Smooth muscle cell (in vitro differentiated cells): ENCODE measurements at regions not wholly inside any gene's neighbourhood (a gene's known extent, or its start where the extent isn't known, plus 50 kb on each side); places are given as distances from the start of the nearest gene placed in this dataset.
A peak's percentile ranks its signal among the peaks of the same experiment; 100 is the strongest.

Source experiments
- DNase-seq: peaks from one replicate; lab custom pipeline; 2025; ENCODE audit not compliant: unreplicated experiment; lab: John Stamatoyannopoulos, UW
- H2AFZ ChIP-seq: fragments of 200-600 bp; sonication (generic); 2 replicates; pipeline ENCODE4 v1.6.0; 2016; ENCODE audit warnings: antibody characterized with exemption, low read depth, mild to moderate bottlenecking
- H3F3A ChIP-seq: fragments of 200-600 bp; sonication (generic); 2 replicates; pipeline ENCODE4 v1.6.0; 2017; ENCODE audit warnings: antibody characterized with exemption, low read depth
- H3K27ac ChIP-seq: fragments of 200-600 bp; sonication (generic); 2 replicates; pipeline ENCODE4 v1.5.1; 2016; ENCODE audit warnings: low read depth, mild to moderate bottlenecking
- H3K27me3 ChIP-seq: fragments of 200-600 bp; sonication (generic); 2 replicates; pipeline ENCODE4 v1.6.1; 2016; ENCODE audit warnings: low read depth, mild to moderate bottlenecking
- H3K36me3 ChIP-seq: fragments of 200-600 bp; sonication (generic); 2 replicates; pipeline ENCODE4 v1.5.1; 2016; ENCODE audit warnings: low read depth
- H3K4me1 ChIP-seq: fragments of 200-600 bp; sonication (generic); 2 replicates; pipeline ENCODE4 v1.5.1; 2016; ENCODE audit warnings: low read depth
- H3K4me2 ChIP-seq: fragments of 200-600 bp; sonication (generic); 2 replicates; pipeline ENCODE4 v1.6.0; 2016; ENCODE audit warnings: mild to moderate bottlenecking
- H3K4me3 ChIP-seq: fragments of 200-600 bp; sonication (generic); 2 replicates; pipeline ENCODE4 v1.5.1; 2016; ENCODE audit warnings: mild to moderate bottlenecking
- H3K79me2 ChIP-seq: fragments of 200-600 bp; sonication (generic); 2 replicates; pipeline ENCODE4 v1.6.0; 2016; ENCODE audit warnings: low read depth, mild to moderate bottlenecking
- H3K9ac ChIP-seq: fragments of 200-600 bp; sonication (generic); 2 replicates; pipeline ENCODE4 v1.6.0; 2016; ENCODE audit warnings: low read depth
- H3K9me3 ChIP-seq: fragments of 200-600 bp; sonication (generic); replicated peaks from 2 replicates; pipeline ENCODE4 v1.5.1; 2016; ENCODE audit warnings: low read depth
- H4K20me1 ChIP-seq: fragments of 200-600 bp; sonication (generic); 2 replicates; pipeline ENCODE4 v1.6.0; 2016; ENCODE audit warnings: low read depth
- CTCF ChIP-seq: fragments of 200-600 bp; sonication (generic); IDR thresholded peaks from 2 replicates; pipeline ENCODE4 v1.5.1; 2017; ENCODE audit warnings: borderline replicate concordance, mild to moderate bottlenecking, antibody characterized with exemption; ENCODE audit not compliant: insufficient read depth, poor library complexity, severe bottlenecking
- WGBS: methylation state at CpG from one replicate; pipeline ENCODE4 v1.1.7; 2016; ENCODE audit warnings: low lambda C conversion rate; 5-methylcytosine and 5-hydroxymethylcytosine counted together

DNA sequence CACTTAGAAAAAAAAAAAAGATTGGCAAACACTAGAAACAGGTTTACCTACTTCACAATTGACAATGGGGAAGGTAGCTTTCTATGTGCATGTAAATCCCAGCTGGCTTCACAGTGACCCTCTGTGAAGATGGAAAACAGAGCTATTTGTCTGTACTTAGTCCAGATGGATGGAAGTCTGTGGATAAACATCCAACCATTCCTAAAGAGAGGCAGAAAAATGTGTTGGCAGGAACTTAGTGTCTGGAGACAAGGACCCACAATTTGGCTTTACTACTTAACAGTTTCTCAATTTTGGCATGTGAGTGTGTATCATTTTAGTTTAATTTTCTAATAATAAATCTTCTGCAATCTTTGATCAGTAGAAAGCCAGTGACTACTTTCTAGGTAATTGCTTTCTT, 154.4 kb downstream of the RAD51AP2 start:
- Histone ChIP-seq H3K4me1 (no peaks in the 10 kb centered on the region), H3K9me3 (peaks cover 8% of the 10 kb centered on the region), H3F3A (no peaks in the 10 kb centered on the region), H3K36me3 (no peaks in the 10 kb centered on the region), H3K9ac (no peak overlapping the region), H3K4me2 (no peak overlapping the region), H3K4me3 (no peak overlapping the region), H4K20me1 (no peaks in the 10 kb centered on the region), H3K79me2 (no peaks in the 10 kb centered on the region), H2AFZ (no peak overlapping the region), H3K27me3 (no peaks in the 10 kb centered on the region), H3K27ac (no peak overlapping the region)
- no peak for TF ChIP-seq CTCF
- DNase-seq: no peak

DNA sequence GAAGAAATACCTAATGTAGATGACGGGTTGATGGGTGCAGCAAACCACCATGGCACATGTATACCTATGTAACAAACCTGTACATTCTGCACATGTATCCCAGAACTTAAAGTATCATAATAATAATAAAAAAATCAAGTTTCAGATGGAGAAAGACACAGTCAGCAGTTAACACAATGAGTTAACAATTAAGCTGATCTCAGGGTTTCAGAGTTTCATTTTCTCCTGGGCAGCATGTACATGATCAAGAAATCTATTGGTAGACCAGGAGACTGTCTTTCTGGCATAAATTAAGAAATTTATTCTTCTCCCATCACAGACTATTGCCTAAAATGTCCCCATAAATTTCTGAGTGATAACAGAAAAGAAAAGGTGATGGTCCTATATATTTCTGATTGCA, 155.3 kb downstream of the RAD51AP2 start:
- no peaks in the 10 kb centered on the region for H3K4me1 ChIP-seq
- no peaks in the 10 kb centered on the region for H3K36me3 ChIP-seq
- H3F3A ChIP-seq: no peaks in the 10 kb centered on the region
- no peak overlapping the region for H3K9ac ChIP-seq
- H3K4me2 ChIP-seq: no peak overlapping the region
- H3K4me3 ChIP-seq: no peak overlapping the region
- no peaks in the 10 kb centered on the region for H3K79me2 ChIP-seq
- peaks cover 8% of the 10 kb centered on the region for H3K9me3 ChIP-seq
- H4K20me1 ChIP-seq: no peaks in the 10 kb centered on the region
- TF ChIP-seq CTCF: no peak
- no peak overlapping the region for H3K27ac ChIP-seq
- 73% methylated on average over 1 of the region's 1 CpG for WGBS
- no peaks in the 10 kb centered on the region for H3K27me3 ChIP-seq
- no peak overlapping the region for H2AFZ ChIP-seq
- DNase-seq: no peak

DNA sequence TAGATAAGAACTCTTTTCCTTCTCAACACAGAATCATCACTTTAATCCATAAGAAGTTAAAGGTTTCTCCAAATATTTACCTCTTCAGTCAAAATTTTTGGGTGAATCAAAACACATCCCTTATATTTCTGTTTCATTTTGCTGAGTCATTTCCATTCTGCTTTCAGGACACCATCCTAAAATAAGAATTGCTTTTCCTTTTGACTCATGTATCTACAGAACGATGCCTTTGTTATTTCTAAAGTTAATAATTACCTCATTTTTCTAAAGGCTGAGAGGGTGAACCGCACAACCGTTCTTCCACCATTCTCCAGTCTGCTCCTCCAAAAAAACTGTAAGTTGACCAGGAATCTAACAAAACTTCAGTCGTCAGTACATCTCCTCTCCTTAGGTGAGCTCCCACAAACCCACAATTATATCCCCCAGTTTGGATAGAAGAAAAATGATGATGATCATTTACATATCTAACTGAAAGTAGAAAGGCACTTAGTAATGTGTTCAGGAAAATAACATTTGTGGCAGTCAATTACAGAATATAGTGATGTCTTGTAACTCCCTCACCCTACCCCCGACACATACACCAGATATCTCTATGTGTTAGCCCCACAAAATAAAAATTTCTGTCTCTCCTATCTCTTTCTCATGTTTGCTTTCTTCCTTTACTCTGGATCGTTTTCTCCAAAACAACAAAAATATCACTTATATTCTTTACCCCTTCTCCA, 162.5 kb downstream of the RAD51AP2 start:
- WGBS: 89% methylated on average over 6 of the region's 6 CpGs

More for the DNA sequence above, 162.5 kb downstream of the RAD51AP2 start:
- peaks cover 22% of the 10 kb centered on the region for H3K4me1 ChIP-seq
- H3K4me3 ChIP-seq: no peak overlapping the region
- no peak for DNase-seq
- H3K9me3 ChIP-seq: peaks cover under 1% of the 10 kb centered on the region
- no peaks in the 10 kb centered on the region for H3K27me3 ChIP-seq
- H3K27ac ChIP-seq: no peak overlapping the region
- no peaks in the 10 kb centered on the region for H3K36me3 ChIP-seq
- no peak for TF ChIP-seq CTCF
- H4K20me1 ChIP-seq: no peaks in the 10 kb centered on the region
- no peaks in the 10 kb centered on the region for H3K79me2 ChIP-seq
- no peaks in the 10 kb centered on the region for H3F3A ChIP-seq
- no peak overlapping the region for H3K4me2 ChIP-seq
- H3K9ac ChIP-seq: no peak overlapping the region
- H2AFZ ChIP-seq: peak overlapping the region; percentile 38
